CD14-positive monocyte (primary cell): ENCODE measurements at regions not wholly inside any gene's neighbourhood (a gene's known extent, or its start where the extent isn't known, plus 50 kb on each side); places are given as distances from the start of the nearest gene placed in this dataset.

Source experiments
- DNase-seq, 3 donors: peaks; one replicate each; pipeline ENCODE4 v3.0.0-alpha.2; 2011 to 2022
- H2AFZ ChIP-seq: 2 replicates; pipeline ENCODE4 v1.6.0; 2012; ENCODE audit warnings: mild to moderate bottlenecking, low read depth, low read length, inconsistent platforms; ENCODE audit not compliant: insufficient read depth, poor library complexity, severe bottlenecking
- H3K27ac ChIP-seq, 2 donors: 1 replicate in 1 of 2; 2 replicates in 1 of 2; pipeline ENCODE4 v1.5.1; 2012 to 2013; ENCODE audit warnings: low read length in 2 of 2, control low read depth in 1 of 2, inconsistent platforms in 1 of 2, low read depth in 1 of 2, mild to moderate bottlenecking in 1 of 2
- H3K27me3 ChIP-seq, 2 donors: one replicate each; pipeline versions ENCODE4 v1.6.0 to v1.6.1; 2011 to 2013; ENCODE audit warnings: low read length in 2 of 2; ENCODE audit not compliant: control insufficient read depth in 2 of 2, insufficient read depth in 2 of 2
- H3K36me3 ChIP-seq, 2 donors: replicated peaks in 1 of 2; 1 replicate in 1 of 2; 2 replicates in 1 of 2; pipeline versions ENCODE4 v1.5.1 to v1.6.1; 2012 to 2013; ENCODE audit warnings: low read length in 2 of 2, control low read depth in 1 of 2, inconsistent platforms in 1 of 2, mild to moderate bottlenecking in 1 of 2; ENCODE audit not compliant: insufficient read depth in 2 of 2, control insufficient read depth in 1 of 2
- H3K4me1 ChIP-seq, 2 donors: 1 replicate in 1 of 2; 2 replicates in 1 of 2; pipeline versions ENCODE4 v1.5.1 to v1.6.1; 2012 to 2013; ENCODE audit warnings: low read length in 2 of 2, control low read depth in 1 of 2, inconsistent platforms in 1 of 2, mild to moderate bottlenecking in 1 of 2, moderate library complexity in 1 of 2; ENCODE audit not compliant: insufficient read depth in 2 of 2, control insufficient read depth in 1 of 2
- H3K4me2 ChIP-seq: replicated peaks from 2 replicates; pipeline ENCODE3; 2012; ENCODE audit warnings: low read length, moderate library complexity, mild to moderate bottlenecking; ENCODE audit not compliant: poor library complexity, severe bottlenecking; ENCODE audit errors: extremely low read depth
- H3K4me3 ChIP-seq, 3 experiments: fragments of 200-600 bp in 1 of 3; sonication (generic) in 1 of 3; replicated peaks in 1 of 3; 1 replicate in 2 of 3; 2 replicates in 1 of 3; pipeline ENCODE4 v1.5.1; 2011 to 2013; ENCODE audit warnings: low read length in 3 of 3, mild to moderate bottlenecking in 3 of 3, control low read depth in 2 of 3, low read depth in 2 of 3, inconsistent platforms in 1 of 3, moderate library complexity in 1 of 3
- H3K79me2 ChIP-seq: 2 replicates; pipeline ENCODE4 v1.6.0; 2012; ENCODE audit warnings: mild to moderate bottlenecking, control low read depth, inconsistent platforms, low read length, moderate library complexity; ENCODE audit not compliant: insufficient read depth
- H3K9ac ChIP-seq: 2 replicates; pipeline ENCODE4 v1.6.0; 2017; ENCODE audit warnings: low read length, mild to moderate bottlenecking; ENCODE audit not compliant: insufficient read depth, poor library complexity, severe bottlenecking
- H3K9me3 ChIP-seq, 2 donors: replicated peaks in 1 of 2; 1 replicate in 1 of 2; 2 replicates in 1 of 2; pipeline versions ENCODE4 v1.5.1 to v1.6.1; 2012 to 2013; ENCODE audit warnings: low read length in 2 of 2, control low read depth in 1 of 2; ENCODE audit not compliant: control insufficient read depth in 1 of 2, insufficient read depth in 1 of 2
- H4K20me1 ChIP-seq: 2 replicates; pipeline ENCODE4 v1.6.0; 2012; ENCODE audit warnings: mild to moderate bottlenecking, low read length, control low read depth, moderate library complexity; ENCODE audit not compliant: insufficient read depth
- H3K27ac Mint-ChIP-seq, 7 donors: one replicate each; pipeline ENCODE4 v1.8.0; 2020; ENCODE audit warnings: mild to moderate bottlenecking in 7 of 7, mixed read lengths in 7 of 7, moderate library complexity in 6 of 7, inconsistent platforms in 2 of 7
- H3K27me3 Mint-ChIP-seq, 3 donors: one replicate each; pipeline ENCODE4 v1.8.0; 2021 to 2022; ENCODE audit warnings: low read depth in 3 of 3, mild to moderate bottlenecking in 3 of 3, mixed read lengths in 3 of 3, moderate library complexity in 3 of 3, inconsistent platforms in 1 of 3
- H3K36me3 Mint-ChIP-seq, 2 donors: one replicate each; pipeline ENCODE4 v1.8.0; 2020; ENCODE audit warnings: mixed read lengths in 2 of 2, inconsistent platforms in 1 of 2, mild to moderate bottlenecking in 1 of 2
- H3K4me1 Mint-ChIP-seq: one replicate; pipeline ENCODE4 v1.8.0; 2020; ENCODE audit warnings: mild to moderate bottlenecking, mixed read lengths
- H3K4me3 Mint-ChIP-seq, 2 donors: one replicate each; pipeline ENCODE4 v1.8.0; 2020; ENCODE audit warnings: mild to moderate bottlenecking in 2 of 2, mixed read lengths in 2 of 2, moderate library complexity in 1 of 2
- H3K9me3 Mint-ChIP-seq, 7 donors: one replicate each; pipeline ENCODE4 v1.8.0; 2020 to 2022; ENCODE audit warnings: mixed read lengths in 7 of 7, mild to moderate bottlenecking in 6 of 7, moderate library complexity in 6 of 7, inconsistent platforms in 2 of 7
- WGBS: methylation state at CpG from one replicate; pipeline ENCODE4 v1.1.5; 2013; ENCODE audit warnings: missing lambda C conversion rate; ENCODE audit not compliant: insufficient coverage; 5-methylcytosine and 5-hydroxymethylcytosine counted together
- intact Hi-C, 2 donors: fragments of 100-400 bp; cut with micrococcal nuclease; formaldehyde crosslinking; loops; one replicate each; pipeline versions ENCODE4 v1.15.0 to v1.15.1; 2023
- TF ChIP-seq, protein P1 (sequence below): fragments of 200-600 bp; IDR thresholded peaks from one replicate; pipeline ENCODE4 v1.8.0; 2022; ENCODE audit warnings: antibody characterized with exemption, mild to moderate bottlenecking

DNA sequence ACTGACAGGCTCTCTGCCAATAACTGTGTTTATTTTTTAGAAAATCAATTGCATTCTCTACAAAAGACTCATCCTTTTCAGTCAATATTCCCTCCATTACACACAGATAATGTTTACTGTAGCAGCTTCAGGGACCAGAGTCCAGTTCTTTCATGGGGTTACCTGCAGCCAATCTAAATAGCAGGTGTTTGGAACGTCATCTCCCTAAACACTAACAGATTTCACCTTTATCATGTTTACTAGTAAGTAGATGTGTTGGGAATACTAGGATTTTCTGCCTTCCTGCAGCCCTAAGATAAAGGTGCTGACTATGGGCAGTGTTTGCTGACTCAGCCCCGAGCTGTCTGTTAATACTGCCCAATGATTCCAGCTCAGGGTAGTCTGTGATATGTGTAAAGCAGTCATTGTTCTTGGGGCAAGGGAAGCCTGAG is 447.0 kb downstream of the KIF4B start:
- no peak overlapping the region for H3K27ac Mint-ChIP-seq

DNA sequence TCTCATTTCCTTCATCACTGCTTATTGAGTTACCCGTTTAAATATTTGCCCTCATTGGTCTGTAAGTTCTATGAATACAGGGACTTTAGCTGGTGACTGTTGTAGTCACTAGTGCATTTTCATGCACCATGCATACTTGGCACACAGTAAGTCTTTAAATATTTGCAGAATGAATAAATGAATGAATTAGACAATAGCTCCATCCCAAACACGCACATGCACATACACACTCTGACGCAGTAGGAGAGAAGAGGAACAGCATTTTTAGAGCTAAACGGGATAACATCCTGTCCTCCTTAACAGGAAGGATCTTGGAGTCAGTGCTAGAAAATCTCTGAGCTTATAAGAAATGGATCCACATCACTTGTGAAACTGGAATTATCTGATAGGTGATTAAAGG is 447.7 kb downstream of the KIF4B start:
- Histone ChIP-seq H2AFZ (no peak overlapping the region), H3K36me3 (no peaks in the 10 kb centered on the region), H3K4me1 (no peaks in the 10 kb centered on the region), H4K20me1 (no peaks in the 10 kb centered on the region), H3K79me2 (no peaks in the 10 kb centered on the region), H3K9ac (no peak overlapping the region), H3K4me2 (no peak overlapping the region), H3K4me3 (no peak overlapping the region), H3K27me3 (no peaks in the 10 kb centered on the region), H3K27ac (no peak overlapping the region), H3K9me3 (peaks cover 0 to 3% of the 10 kb centered on the region in 2 donors)
- no peak overlapping the region for H3K27ac Mint-ChIP-seq
- no peak for DNase-seq
- no peaks in the 10 kb centered on the region for H3K27me3 Mint-ChIP-seq
- intact Hi-C loops, result no loop called here
- H3K36me3 Mint-ChIP-seq, result no peaks in the 10 kb centered on the region
- WGBS, result no CpG with 5 or more reads among the region's 4 CpGs
- TF ChIP-seq, protein P1, sequence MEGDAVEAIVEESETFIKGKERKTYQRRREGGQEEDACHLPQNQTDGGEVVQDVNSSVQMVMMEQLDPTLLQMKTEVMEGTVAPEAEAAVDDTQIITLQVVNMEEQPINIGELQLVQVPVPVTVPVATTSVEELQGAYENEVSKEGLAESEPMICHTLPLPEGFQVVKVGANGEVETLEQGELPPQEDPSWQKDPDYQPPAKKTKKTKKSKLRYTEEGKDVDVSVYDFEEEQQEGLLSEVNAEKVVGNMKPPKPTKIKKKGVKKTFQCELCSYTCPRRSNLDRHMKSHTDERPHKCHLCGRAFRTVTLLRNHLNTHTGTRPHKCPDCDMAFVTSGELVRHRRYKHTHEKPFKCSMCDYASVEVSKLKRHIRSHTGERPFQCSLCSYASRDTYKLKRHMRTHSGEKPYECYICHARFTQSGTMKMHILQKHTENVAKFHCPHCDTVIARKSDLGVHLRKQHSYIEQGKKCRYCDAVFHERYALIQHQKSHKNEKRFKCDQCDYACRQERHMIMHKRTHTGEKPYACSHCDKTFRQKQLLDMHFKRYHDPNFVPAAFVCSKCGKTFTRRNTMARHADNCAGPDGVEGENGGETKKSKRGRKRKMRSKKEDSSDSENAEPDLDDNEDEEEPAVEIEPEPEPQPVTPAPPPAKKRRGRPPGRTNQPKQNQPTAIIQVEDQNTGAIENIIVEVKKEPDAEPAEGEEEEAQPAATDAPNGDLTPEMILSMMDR, result no peak
- no peaks in the 10 kb centered on the region for H3K4me1 Mint-ChIP-seq
- no peak overlapping the region for H3K4me3 Mint-ChIP-seq
- H3K9me3 Mint-ChIP-seq, result peaks cover 0 to 6% (median 2%) of the 10 kb centered on the region in 7 donors

More for the DNA sequence above, 447.0 kb downstream of the KIF4B start:
- no peaks in the 10 kb centered on the region for H3K27me3 Mint-ChIP-seq
- no peak overlapping the region for H3K9ac ChIP-seq
- 75% methylated on average over 1 of the region's 2 CpGs for WGBS
- intact Hi-C loops, result no loop called here
- H3K4me1 Mint-ChIP-seq, result no peaks in the 10 kb centered on the region
- H3K27ac ChIP-seq, result no peak overlapping the region
- H3K4me3 ChIP-seq, result no peak overlapping the region
- H3K4me1 ChIP-seq, result no peaks in the 10 kb centered on the region
- no peak overlapping the region for H2AFZ ChIP-seq
- no peak overlapping the region for H3K4me3 Mint-ChIP-seq
- no peak for DNase-seq
- no peaks in the 10 kb centered on the region for H3K79me2 ChIP-seq
- TF ChIP-seq, protein P1, result no peak
- H4K20me1 ChIP-seq, result no peaks in the 10 kb centered on the region
- no peak overlapping the region for H3K4me2 ChIP-seq
- H3K9me3 ChIP-seq, result peaks cover 0 to 3% of the 10 kb centered on the region in 2 donors
- H3K9me3 Mint-ChIP-seq, result peaks cover 0 to 6% (median 2%) of the 10 kb centered on the region in 7 donors
- no peaks in the 10 kb centered on the region for H3K36me3 Mint-ChIP-seq
- H3K36me3 ChIP-seq, result no peaks in the 10 kb centered on the region
- H3K27me3 ChIP-seq, result no peaks in the 10 kb centered on the region
